ENCODE measurements at regions not wholly inside any gene's neighbourhood (a gene's known extent, or its start where the extent isn't known, plus 50 kb on each side); places are given as distances from the start of the nearest gene placed in this dataset.
"Not testable (repeated sequence)": the region's sequence is repeated elsewhere in the genome, so short reads cannot be mapped to it uniquely, and the experiment has no call there.

DNA sequence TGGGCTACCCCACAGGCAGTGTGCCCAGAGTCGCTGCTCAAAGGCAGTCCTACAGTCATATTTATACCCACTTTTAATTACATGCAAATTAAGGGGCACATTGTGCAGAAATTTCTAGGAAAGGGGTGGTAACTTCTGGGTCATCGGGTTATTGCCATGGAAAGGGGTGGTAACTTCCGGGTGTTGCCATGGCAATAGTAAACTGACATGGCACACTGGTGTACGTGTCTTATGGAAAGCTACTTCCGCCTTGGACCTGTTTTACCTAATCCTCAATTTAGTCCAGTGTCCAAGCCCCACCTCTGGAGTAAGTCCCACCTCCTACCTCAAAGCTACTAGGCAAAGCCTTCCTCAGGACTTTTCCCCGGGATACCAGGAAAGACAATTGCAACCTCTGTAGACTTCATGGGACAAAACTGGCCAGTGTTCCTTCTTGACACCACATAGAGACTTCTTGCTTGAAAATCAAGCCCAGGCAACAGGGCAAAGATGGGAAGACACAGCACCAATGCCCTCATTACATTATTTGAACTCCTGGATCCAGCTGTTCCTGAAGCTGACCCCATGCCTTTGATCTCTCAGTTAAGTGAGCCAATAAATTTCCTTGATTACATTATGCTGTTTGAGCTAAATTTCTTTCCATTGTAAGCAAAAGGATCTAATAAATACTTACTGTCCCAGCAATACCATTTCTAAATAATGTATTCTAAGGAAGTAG is 63.3 kb upstream of the AGAP1 start:
- TF ChIP-seq, protein P1, sequence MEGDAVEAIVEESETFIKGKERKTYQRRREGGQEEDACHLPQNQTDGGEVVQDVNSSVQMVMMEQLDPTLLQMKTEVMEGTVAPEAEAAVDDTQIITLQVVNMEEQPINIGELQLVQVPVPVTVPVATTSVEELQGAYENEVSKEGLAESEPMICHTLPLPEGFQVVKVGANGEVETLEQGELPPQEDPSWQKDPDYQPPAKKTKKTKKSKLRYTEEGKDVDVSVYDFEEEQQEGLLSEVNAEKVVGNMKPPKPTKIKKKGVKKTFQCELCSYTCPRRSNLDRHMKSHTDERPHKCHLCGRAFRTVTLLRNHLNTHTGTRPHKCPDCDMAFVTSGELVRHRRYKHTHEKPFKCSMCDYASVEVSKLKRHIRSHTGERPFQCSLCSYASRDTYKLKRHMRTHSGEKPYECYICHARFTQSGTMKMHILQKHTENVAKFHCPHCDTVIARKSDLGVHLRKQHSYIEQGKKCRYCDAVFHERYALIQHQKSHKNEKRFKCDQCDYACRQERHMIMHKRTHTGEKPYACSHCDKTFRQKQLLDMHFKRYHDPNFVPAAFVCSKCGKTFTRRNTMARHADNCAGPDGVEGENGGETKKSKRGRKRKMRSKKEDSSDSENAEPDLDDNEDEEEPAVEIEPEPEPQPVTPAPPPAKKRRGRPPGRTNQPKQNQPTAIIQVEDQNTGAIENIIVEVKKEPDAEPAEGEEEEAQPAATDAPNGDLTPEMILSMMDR (IDR thresholded peaks at IDR 0.05), result no peak
- Histone ChIP-seq H3K9me3 (no peaks in the 10 kb centered on the region), H3K27ac (no peak overlapping the region), H3K27me3 (no peaks in the 10 kb centered on the region), H3K4me1 (peaks cover 0 to 3% of the 10 kb centered on the region in 2 donors), H3K36me3 (no peaks in the 10 kb centered on the region), H3K4me3 (no peak overlapping the region)
- DNase-seq (ENCODE audit: low spot score in 2 of 2), result no peak
- intact Hi-C loops (cut with DNase I), result no loop called here

DNA sequence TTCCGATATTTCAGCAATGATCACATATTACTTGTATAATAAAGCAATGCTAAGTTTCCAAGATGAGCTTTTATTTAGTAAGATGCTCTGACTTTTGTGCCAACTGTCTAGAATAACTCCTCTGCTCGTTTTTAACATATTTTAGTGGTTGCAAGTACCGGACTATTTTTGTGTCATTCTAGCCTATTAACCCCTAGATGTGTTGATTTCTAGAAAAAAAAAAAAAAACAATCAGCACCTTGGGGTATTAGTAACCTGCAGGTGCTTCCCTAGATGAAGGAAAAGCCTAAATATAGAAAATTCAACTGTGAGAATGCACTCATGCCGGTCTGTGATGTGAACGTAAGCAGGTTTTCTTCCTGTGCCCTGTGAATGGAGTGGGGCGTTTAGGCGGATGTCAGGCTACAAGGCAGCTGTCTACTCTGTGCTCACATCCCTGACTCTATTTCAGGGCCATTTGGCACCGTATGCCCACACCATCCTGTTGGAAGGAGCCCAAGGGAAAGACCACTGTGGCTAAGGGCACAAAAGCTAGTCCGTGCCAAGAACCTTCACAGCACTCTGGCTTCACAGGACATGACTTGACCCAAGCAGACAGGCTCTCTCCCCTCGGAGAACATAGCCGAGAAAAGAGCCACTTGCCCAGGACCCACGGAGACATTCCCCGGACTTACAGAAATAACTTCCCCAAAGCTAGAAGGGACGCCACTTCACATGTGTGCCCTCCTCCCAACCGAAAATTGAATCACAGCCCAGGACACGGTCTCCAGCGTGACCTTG is 60.9 kb upstream of the AGAP1 start:
- H3K4me3 ChIP-seq, result peak overlapping the region; percentile 32 to 47

DNA sequence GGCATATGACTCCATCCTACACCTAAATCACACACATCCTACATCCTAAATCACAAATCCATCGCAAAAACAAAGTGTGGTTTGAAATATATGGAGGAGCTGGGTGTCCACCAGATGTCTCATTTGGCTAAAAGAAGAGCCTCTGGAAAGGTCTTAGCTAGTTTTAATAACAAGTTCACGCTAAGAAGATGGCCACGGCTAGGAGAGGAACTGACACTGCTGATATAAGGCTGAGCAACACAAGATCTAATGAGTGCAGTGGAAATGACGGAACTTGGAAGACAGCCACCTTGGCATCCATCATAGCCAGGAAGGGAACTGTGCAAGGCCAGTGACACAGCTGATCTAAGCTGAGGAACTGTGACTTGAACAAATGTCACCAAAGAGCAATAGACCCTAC is 60.0 kb upstream of the AGAP1 start:
- Histone ChIP-seq H3K4me1 (peaks cover 0 to 3% of the 10 kb centered on the region in 2 donors), H3K4me3 (peak overlapping the region in 1 of 2 donors; percentile 47), H3K27ac (peak overlapping the region; percentile 52 to 73), H3K9me3 (no peaks in the 10 kb centered on the region), H3K36me3 (no peaks in the 10 kb centered on the region), H3K27me3 (no peaks in the 10 kb centered on the region)
- intact Hi-C loops (cut with DNase I), result loop anchor here (2.0 kb wide), 1 partner anchor 59 kb away; no protein-coding TSS in a partner anchor
- TF ChIP-seq, protein P1 (IDR thresholded peaks at IDR 0.05), result no peak
- DNase-seq (ENCODE audit: low spot score in 2 of 2), result peak in 1 of 2 donors; percentile 81

More for the DNA sequence above, 60.9 kb upstream of the AGAP1 start:
- Histone ChIP-seq H3K27me3 (no peaks in the 10 kb centered on the region), H3K4me1 (peaks cover 0 to 3% of the 10 kb centered on the region in 2 donors), H3K36me3 (no peaks in the 10 kb centered on the region), H3K27ac (peak overlapping the region; percentile 52 to 73), H3K9me3 (no peaks in the 10 kb centered on the region)
- intact Hi-C loops (cut with DNase I), result loop anchor here (2.0 kb wide), 1 partner anchor 60 kb away; no protein-coding TSS in a partner anchor
- TF ChIP-seq, protein P1 (IDR thresholded peaks at IDR 0.05), result no peak
- DNase-seq (ENCODE audit: low spot score in 2 of 2), result no peak

DNA sequence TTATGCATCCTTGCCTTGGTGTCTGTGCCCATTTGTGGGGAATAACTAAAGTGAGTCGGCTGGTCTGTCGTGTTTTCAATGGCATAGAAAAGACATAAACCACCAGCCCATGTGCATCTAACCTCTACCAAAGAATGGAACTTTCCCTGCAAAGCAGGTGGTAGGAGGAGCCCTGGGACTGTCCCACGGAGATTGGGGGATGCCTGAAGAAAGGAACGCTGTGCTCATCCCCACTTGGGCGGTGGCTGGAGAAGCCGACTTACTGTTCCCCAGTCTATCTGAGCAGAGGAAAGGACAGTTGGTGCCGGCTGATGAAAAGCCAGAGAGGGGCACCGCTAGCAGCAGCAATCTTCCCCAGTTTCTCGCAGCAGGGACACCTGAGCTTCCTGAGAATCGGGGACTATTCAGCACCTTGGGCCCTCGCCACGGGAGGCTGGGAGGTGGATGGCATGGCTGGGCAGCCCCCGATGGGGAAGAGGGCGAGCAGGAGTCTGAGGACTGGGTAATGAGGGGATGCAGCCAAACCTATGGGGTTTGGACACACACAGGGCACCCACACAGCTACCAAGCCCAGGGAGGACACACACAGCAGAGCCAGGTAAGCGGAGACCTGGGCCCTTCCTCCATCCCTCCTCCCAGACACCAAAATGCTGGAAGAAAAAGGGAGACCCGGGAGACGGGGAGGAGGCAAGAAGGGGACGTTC is 53.7 kb upstream of the AGAP1 start:
- no peaks in the 10 kb centered on the region for H3K27me3 ChIP-seq
- no peaks in the 10 kb centered on the region for H3K9me3 ChIP-seq
- no peak overlapping the region for H3K4me3 ChIP-seq
- no peak for DNase-seq (ENCODE audit: low spot score in 2 of 2)
- H3K27ac ChIP-seq, result no peak overlapping the region
- H3K36me3 ChIP-seq, result no peaks in the 10 kb centered on the region
- no peaks in the 10 kb centered on the region for H3K4me1 ChIP-seq
- intact Hi-C loops (cut with DNase I), result no loop called here
- TF ChIP-seq, protein P1 (IDR thresholded peaks at IDR 0.05), result no peak

DNA sequence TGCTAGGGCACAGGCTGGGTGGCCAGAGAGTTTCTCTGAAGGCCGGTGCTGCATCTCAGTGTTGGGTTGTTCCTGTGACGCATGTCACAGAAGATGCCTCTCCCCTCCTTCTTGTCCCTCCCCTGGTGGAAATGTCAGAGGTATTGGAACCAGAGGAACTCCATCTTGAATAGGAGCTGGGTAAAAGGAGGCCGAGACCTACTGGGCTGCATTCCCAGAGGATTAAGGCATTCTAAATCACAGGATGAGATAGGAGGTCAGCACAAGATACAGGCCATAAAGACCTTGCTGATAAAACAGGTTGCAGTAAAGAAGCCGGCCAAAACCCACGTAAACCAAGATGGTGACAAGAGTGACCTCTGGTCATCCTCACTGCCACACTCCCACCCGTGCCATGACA is 50.3 kb upstream of the AGAP1 start:
- H3K27me3 ChIP-seq; intact Hi-C loops (cut with DNase I); DNase-seq (ENCODE audit: low spot score in 2 of 2); H3K36me3 ChIP-seq; H3K27ac ChIP-seq; H3K4me1 ChIP-seq; H3K9me3 ChIP-seq; H3K4me3 ChIP-seq: not testable (repeated sequence)
